Vagina (tissue), 2 donors: ENCODE measurements at regions not wholly inside any gene's neighbourhood (a gene's known extent, or its start where the extent isn't known, plus 50 kb on each side); places are given as distances from the start of the nearest gene placed in this dataset.

ENCODE experiments used
- DNase-seq, 2 donors: peaks; one replicate each; pipeline ENCODE4 v3.0.0-alpha.2; 2017; ENCODE audit errors: extremely low spot score in 2 of 2
- H3K27ac ChIP-seq: fragments of 200-600 bp; sonication (generic); one replicate; pipeline ENCODE4 v1.5.1; 2019
- H3K27me3 ChIP-seq: fragments of 200-600 bp; sonication (generic); one replicate; pipeline ENCODE4 v1.5.1; 2019
- H3K36me3 ChIP-seq, 2 donors: fragments of 200-600 bp; sonication (generic); one replicate each; pipeline ENCODE4 v1.5.1; 2017 to 2019
- H3K4me1 ChIP-seq: fragments of 200-600 bp; sonication (generic); one replicate; pipeline ENCODE4 v1.5.1; 2019
- H3K4me3 ChIP-seq, 2 donors: fragments of 200-600 bp; sonication (generic); 1 replicate in 1 of 2; 2 replicates in 1 of 2; pipeline ENCODE4 v1.5.1; 2016 to 2019
- H3K9me3 ChIP-seq: fragments of 200-600 bp; sonication (generic); one replicate; pipeline ENCODE4 v1.5.1; 2019
- POLR2A ChIP-seq, 2 donors: fragments of 450-650 bp; IDR thresholded peaks; one replicate each; pipeline ENCODE4 v1.6.1; 2017; ENCODE audit warnings: antibody characterized with exemption in 2 of 2, mild to moderate bottlenecking in 2 of 2, moderate library complexity in 2 of 2
- POLR2AphosphoS5 ChIP-seq, 2 donors: sonication (generic); formaldehyde crosslinking; IDR thresholded peaks; one replicate each; pipeline ENCODE4 v1.9.0; 2017; ENCODE audit warnings: antibody characterized with exemption in 2 of 2, mild to moderate bottlenecking in 2 of 2, low read depth in 1 of 2; ENCODE audit not compliant: insufficient read depth in 1 of 2
- intact Hi-C: fragments of 100-400 bp; cut with DNase I; formaldehyde crosslinking; loops from one replicate; pipeline ENCODE4 v1.15.1; 2023
- TF ChIP-seq, protein P1 (sequence below), 3 experiments: fragments of 450-650 bp in 2 of 3; fragments of 200-600 bp in 1 of 3; sonication (generic) in 1 of 3; IDR thresholded peaks; one replicate each; pipeline ENCODE4 v1.5.1; 2017 to 2019; ENCODE audit warnings: antibody characterized with exemption in 3 of 3, mild to moderate bottlenecking in 2 of 3, moderate library complexity in 2 of 3

DNA sequence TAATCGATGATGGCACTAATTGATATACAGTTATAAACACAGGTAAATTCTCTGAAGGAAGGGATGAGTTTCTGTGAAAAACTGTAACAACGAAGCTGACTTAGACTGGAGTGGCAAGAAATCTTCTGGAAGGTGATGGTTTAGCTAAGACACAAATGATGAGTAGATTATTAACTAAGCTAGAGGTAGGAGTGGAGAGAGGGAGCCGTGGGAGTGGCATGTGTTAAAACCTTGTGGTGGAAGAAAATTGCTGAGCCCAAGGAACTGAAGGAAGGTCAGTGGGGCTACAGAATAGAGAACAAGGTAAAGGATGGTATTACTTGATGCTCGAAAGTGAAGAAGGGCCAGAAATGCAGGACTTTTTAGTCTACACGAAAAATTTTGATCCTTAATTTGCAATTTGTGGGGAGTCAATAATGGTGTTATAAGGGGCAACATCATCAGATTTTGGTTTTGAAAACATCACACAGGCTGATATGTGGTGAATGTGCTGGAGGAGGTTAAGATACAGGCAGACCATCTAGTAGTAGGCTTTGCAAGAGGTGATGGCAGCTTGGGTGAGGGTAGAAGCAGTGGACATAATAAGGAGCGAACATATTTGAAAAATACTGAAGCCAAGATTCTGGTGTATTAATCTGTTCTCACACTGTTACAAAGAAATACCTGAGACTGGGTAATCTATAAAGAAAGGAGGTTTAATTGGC is 93.8 kb downstream of the S1PR1 start:
- Histone ChIP-seq H3K9me3 (no peaks in the 10 kb centered on the region), H3K4me3 (no peak overlapping the region), H3K27ac (no peak overlapping the region), H3K4me1 (no peaks in the 10 kb centered on the region), H3K36me3 (no peaks in the 10 kb centered on the region), H3K27me3 (no peaks in the 10 kb centered on the region)
- TF ChIP-seq, protein P1, sequence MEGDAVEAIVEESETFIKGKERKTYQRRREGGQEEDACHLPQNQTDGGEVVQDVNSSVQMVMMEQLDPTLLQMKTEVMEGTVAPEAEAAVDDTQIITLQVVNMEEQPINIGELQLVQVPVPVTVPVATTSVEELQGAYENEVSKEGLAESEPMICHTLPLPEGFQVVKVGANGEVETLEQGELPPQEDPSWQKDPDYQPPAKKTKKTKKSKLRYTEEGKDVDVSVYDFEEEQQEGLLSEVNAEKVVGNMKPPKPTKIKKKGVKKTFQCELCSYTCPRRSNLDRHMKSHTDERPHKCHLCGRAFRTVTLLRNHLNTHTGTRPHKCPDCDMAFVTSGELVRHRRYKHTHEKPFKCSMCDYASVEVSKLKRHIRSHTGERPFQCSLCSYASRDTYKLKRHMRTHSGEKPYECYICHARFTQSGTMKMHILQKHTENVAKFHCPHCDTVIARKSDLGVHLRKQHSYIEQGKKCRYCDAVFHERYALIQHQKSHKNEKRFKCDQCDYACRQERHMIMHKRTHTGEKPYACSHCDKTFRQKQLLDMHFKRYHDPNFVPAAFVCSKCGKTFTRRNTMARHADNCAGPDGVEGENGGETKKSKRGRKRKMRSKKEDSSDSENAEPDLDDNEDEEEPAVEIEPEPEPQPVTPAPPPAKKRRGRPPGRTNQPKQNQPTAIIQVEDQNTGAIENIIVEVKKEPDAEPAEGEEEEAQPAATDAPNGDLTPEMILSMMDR (IDR thresholded peaks at IDR 0.05), result no peak
- TF ChIP-seq POLR2A (IDR thresholded peaks at IDR 0.05) (no peak), POLR2AphosphoS5 (IDR thresholded peaks at IDR 0.05; ENCODE audit: insufficient read depth in 1 of 2, low read depth in 1 of 2) (no peak)
- intact Hi-C loops, result no loop called here
- no peak for DNase-seq

GRCh38 chr1:101331794-101332193 is 95.0 kb downstream of the S1PR1 start:
- Histone ChIP-seq H3K9me3 (no peaks in the 10 kb centered on the region), H3K4me1 (no peaks in the 10 kb centered on the region), H3K36me3 (no peaks in the 10 kb centered on the region), H3K4me3 (no peak overlapping the region), H3K27me3 (no peaks in the 10 kb centered on the region), H3K27ac (no peak overlapping the region)
- intact Hi-C loops, result no loop called here
- TF ChIP-seq, protein P1 (IDR thresholded peaks at IDR 0.05), result no peak
- TF ChIP-seq POLR2AphosphoS5 (IDR thresholded peaks at IDR 0.05; ENCODE audit: insufficient read depth in 1 of 2, low read depth in 1 of 2), result no peak
- no peak for TF ChIP-seq POLR2A (IDR thresholded peaks at IDR 0.05)
- DNase-seq, result no peak

GRCh38 chr1:101332633-101333032 is 95.8 kb downstream of the S1PR1 start:
- H3K36me3 ChIP-seq, result no peaks in the 10 kb centered on the region
- intact Hi-C loops, result no loop called here
- no peak overlapping the region for H3K27ac ChIP-seq
- H3K27me3 ChIP-seq, result no peaks in the 10 kb centered on the region
- no peaks in the 10 kb centered on the region for H3K4me1 ChIP-seq
- TF ChIP-seq, protein P1 (IDR thresholded peaks at IDR 0.05), result no peak
- TF ChIP-seq POLR2A (IDR thresholded peaks at IDR 0.05) (no peak), POLR2AphosphoS5 (IDR thresholded peaks at IDR 0.05; ENCODE audit: insufficient read depth in 1 of 2, low read depth in 1 of 2) (no peak)
- H3K4me3 ChIP-seq, result no peak overlapping the region
- no peaks in the 10 kb centered on the region for H3K9me3 ChIP-seq
- DNase-seq, result no peak

DNA sequence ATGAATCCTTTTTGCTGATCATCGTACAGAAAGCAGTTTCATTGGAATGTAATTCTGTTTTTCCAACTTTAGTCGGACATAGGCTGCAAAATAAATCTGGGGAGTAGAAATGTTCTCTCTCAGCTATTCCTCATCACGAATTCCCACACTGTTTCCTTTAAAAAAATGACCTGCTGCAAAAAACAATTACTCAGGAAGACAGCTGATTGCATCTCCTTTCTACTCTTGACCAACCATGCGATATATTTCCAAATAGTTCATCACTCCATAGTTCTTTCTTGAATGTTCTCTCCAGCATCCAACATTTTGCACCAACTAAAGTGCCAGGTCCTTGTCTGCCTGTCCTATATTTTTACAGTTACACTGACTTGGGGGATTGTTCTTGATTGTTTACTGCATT is 96.4 kb downstream of the S1PR1 start:
- H3K27ac ChIP-seq, result no peak overlapping the region
- H3K36me3 ChIP-seq, result no peaks in the 10 kb centered on the region
- no peak overlapping the region for H3K4me3 ChIP-seq
- intact Hi-C loops, result no loop called here
- H3K9me3 ChIP-seq, result no peaks in the 10 kb centered on the region
- DNase-seq, result no peak
- no peaks in the 10 kb centered on the region for H3K4me1 ChIP-seq
- TF ChIP-seq POLR2A (IDR thresholded peaks at IDR 0.05), result no peak
- TF ChIP-seq, protein P1 (IDR thresholded peaks at IDR 0.05), result no peak
- TF ChIP-seq POLR2AphosphoS5 (IDR thresholded peaks at IDR 0.05; ENCODE audit: insufficient read depth in 1 of 2, low read depth in 1 of 2), result no peak
- H3K27me3 ChIP-seq, result no peaks in the 10 kb centered on the region

DNA sequence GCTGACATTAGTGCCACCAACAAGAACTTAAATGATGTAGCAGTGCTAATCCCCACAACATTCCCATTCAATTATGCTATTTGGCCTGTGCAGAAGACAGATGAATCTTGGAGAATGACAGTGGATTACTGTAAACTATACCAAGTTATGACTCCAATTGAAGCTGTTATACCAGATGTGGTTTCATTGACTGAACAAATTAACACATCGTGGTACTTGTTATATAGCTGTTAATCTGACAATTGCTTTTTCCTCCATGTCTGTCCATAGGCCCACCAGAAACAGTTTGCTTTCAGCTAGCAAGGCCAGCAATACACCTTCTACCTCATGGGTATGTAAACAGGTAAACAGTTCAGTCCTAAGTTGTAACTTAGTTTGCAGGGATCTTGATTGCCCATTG is 101.1 kb downstream of the S1PR1 start:
- no peaks in the 10 kb centered on the region for H3K9me3 ChIP-seq
- no peaks in the 10 kb centered on the region for H3K27me3 ChIP-seq
- DNase-seq, result no peak
- intact Hi-C loops, result no loop called here
- H3K4me1 ChIP-seq, result no peaks in the 10 kb centered on the region
- H3K36me3 ChIP-seq, result no peaks in the 10 kb centered on the region
- no peak overlapping the region for H3K4me3 ChIP-seq
- no peak overlapping the region for H3K27ac ChIP-seq
- TF ChIP-seq POLR2A (IDR thresholded peaks at IDR 0.05) (no peak), POLR2AphosphoS5 (IDR thresholded peaks at IDR 0.05; ENCODE audit: insufficient read depth in 1 of 2, low read depth in 1 of 2) (no peak)
- TF ChIP-seq, protein P1 (IDR thresholded peaks at IDR 0.05), result no peak
